GM12891 (cell line): ENCODE measurements at regions not wholly inside any gene's neighbourhood (a gene's known extent, or its start where the extent isn't known, plus 50 kb on each side); places are given as distances from the start of the nearest gene placed in this dataset.

ENCODE experiments used
- PAX5 ChIP-seq: IDR thresholded peaks from 2 replicates; pipeline ENCODE4 v1.6.1; 2011; ENCODE audit warnings: low read length, moderate library complexity, mild to moderate bottlenecking; ENCODE audit not compliant: insufficient read depth, severe bottlenecking
- POLR2A ChIP-seq: IDR thresholded peaks from 2 replicates; pipeline ENCODE4 v1.6.1; 2011; ENCODE audit warnings: low read depth, low read length, control low read depth
- POLR2AphosphoS5 ChIP-seq: IDR thresholded peaks from 2 replicates; pipeline ENCODE4 v1.6.1; 2011; ENCODE audit warnings: low read depth, low read length, control low read depth
- POU2F2 ChIP-seq: IDR thresholded peaks from 2 replicates; pipeline ENCODE4 v1.6.1; 2011; ENCODE audit warnings: low read depth, mild to moderate bottlenecking, control low read depth, low read length, moderate library complexity
- SPI1 ChIP-seq: IDR thresholded peaks from 2 replicates; pipeline ENCODE4 v1.6.1; 2011; ENCODE audit warnings: low read depth, low read length, control low read depth
- TAF1 ChIP-seq: IDR thresholded peaks from 2 replicates; pipeline ENCODE4 v1.6.1; 2011; ENCODE audit warnings: low read depth, low read length, control low read depth

DNA sequence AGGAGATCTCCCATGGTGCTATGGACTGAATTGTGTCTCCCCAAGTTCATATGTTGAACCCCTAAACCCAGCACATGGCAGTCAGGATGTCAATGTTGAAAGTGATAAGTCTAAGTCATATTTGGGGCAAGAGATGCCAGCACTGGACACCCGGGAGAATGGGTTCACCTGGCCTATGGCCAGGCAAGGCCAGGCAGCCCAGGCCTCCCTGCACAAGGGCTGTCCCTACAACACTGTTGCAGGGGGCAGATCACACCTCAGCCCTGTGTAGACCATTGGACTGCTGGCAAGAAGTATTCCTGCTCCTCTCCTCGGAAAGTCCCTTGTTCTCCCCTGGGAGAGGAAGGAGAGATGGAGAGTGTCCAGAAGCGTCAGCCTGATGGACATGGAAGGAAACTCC is 240.5 kb downstream of the GADD45G start:
- TF ChIP-seq POLR2A (no peak), TAF1 (no peak), PAX5 (no peak), POLR2AphosphoS5 (no peak), SPI1 (no peak), POU2F2 (no peak)
